ENCODE measurements at regions not wholly inside any gene's neighbourhood (a gene's known extent, or its start where the extent isn't known, plus 50 kb on each side); places are given as distances from the start of the nearest gene placed in this dataset.
"Not testable (repeated sequence)": the region's sequence is repeated elsewhere in the genome, so short reads cannot be mapped to it uniquely, and the experiment has no call there.

GRCh38 chr3:152621006-152621868, 213.7 kb upstream of the P2RY1 start:
- no peak for DNase-seq (ENCODE audit: low read depth, low spot score)

GRCh38 chr3:152621967-152622810, 212.7 kb upstream of the P2RY1 start:
- no peak for DNase-seq (ENCODE audit: low read depth, low spot score)

- no peak for DNase-seq (ENCODE audit: low read depth, low spot score)
Measured at GRCh38 chr3:152622811-152623167, 212.1 kb upstream of the P2RY1 start.

GRCh38 chr3:152623286-152623911, 211.5 kb upstream of the P2RY1 start:
- DNase-seq (ENCODE audit: low read depth, low spot score): no peak

GRCh38 chr3:152626226-152626625, 208.7 kb upstream of the P2RY1 start:
- no peak for DNase-seq (ENCODE audit: low read depth, low spot score)

GRCh38 chr3:152628496-152628895, 206.4 kb upstream of the P2RY1 start:
- no peak for DNase-seq (ENCODE audit: low read depth, low spot score)

- DNase-seq (ENCODE audit: low read depth, low spot score): no peak
Measured at GRCh38 chr3:152629363-152630122, 205.4 kb upstream of the P2RY1 start.

GRCh38 chr3:152635389-152635788, 199.5 kb upstream of the P2RY1 start:
- DNase-seq (ENCODE audit: low read depth, low spot score): no peak

GRCh38 chr3:152636651-152637050, 198.3 kb upstream of the P2RY1 start:
- DNase-seq (ENCODE audit: low read depth, low spot score): no peak

GRCh38 chr3:152638214-152638613, 196.7 kb upstream of the P2RY1 start:
- no peak for DNase-seq (ENCODE audit: low read depth, low spot score)

GRCh38 chr3:152638707-152639450, 196.1 kb upstream of the P2RY1 start:
- no peak for DNase-seq (ENCODE audit: low read depth, low spot score)

GRCh38 chr3:152641198-152641597, 193.7 kb upstream of the P2RY1 start:
- DNase-seq (ENCODE audit: low read depth, low spot score): no peak

GRCh38 chr3:152642658-152643057, 192.3 kb upstream of the P2RY1 start:
- DNase-seq (ENCODE audit: low read depth, low spot score): no peak

GRCh38 chr3:152644478-152644877, 190.5 kb upstream of the P2RY1 start:
- DNase-seq (ENCODE audit: low read depth, low spot score): no peak

- DNase-seq (ENCODE audit: low read depth, low spot score): no peak
Measured at GRCh38 chr3:152646004-152646403, 188.9 kb upstream of the P2RY1 start.

GRCh38 chr3:152650177-152650576, 184.8 kb upstream of the P2RY1 start:
- DNase-seq (ENCODE audit: low read depth, low spot score): no peak

- not testable (repeated sequence) for DNase-seq (ENCODE audit: low read depth, low spot score)
Measured at GRCh38 chr3:152650923-152651322, 184.0 kb upstream of the P2RY1 start.

- no peak for DNase-seq (ENCODE audit: low read depth, low spot score)
Measured at GRCh38 chr3:152656214-152656971, 178.5 kb upstream of the P2RY1 start.

- no peak for DNase-seq (ENCODE audit: low read depth, low spot score)
Measured at GRCh38 chr3:152656972-152657355, 178.0 kb upstream of the P2RY1 start.

Data from pulmonary artery endothelial cell (primary cell).